Panc1 (cell line): ENCODE measurements at regions not wholly inside any gene's neighbourhood (a gene's known extent, or its start where the extent isn't known, plus 50 kb on each side); places are given as distances from the start of the nearest gene placed in this dataset.

ENCODE experiments used
- POLR2AphosphoS5 ChIP-seq: IDR thresholded peaks from 2 replicates; pipeline ENCODE4 v1.6.1; 2012; ENCODE audit warnings: mild to moderate bottlenecking, low read depth, low read length, moderate library complexity
- TCF7L2 ChIP-seq: IDR thresholded peaks from 2 replicates; pipeline ENCODE4 v1.6.1; 2011; ENCODE audit warnings: mild to moderate bottlenecking, low read depth, low read length, inconsistent platforms
- TF ChIP-seq, protein P1 (sequence below): fragments of 450-650 bp; IDR thresholded peaks from 2 replicates; pipeline ENCODE4 v1.5.1; 2017; ENCODE audit warnings: mild to moderate bottlenecking

DNA sequence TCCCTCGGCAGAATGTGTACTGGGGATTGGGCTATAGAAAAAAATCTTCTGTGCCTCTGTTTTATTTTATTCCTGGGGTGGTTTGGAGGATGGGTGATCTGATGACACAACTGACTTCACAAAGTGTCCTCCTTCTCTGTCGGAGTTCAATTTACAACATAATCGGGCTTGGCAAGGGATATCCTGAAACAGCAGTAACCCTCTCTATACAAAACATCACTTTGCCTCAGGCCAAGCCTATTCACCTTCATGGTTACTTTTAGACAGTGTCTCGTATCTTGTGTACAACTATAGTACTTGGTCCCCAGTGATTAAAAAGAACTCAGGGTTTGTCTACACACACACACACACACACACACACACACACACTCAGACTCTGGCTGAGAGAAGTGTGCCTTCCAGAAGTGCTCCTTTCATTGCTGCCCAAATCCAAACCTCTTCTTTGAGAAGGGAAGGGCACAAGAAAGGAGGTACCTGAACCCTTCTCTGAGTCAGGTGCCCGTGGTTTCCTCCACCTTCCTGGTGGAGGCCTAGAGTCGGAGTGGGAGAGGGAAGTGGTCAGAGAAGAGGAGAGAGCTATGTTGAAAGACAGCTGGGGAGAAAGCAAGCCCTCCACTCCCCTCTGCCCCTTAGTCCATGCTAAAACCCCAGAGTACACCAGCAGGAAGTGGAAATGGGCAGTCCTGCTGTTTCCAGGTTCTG is 62.4 kb upstream of the POU2F1 start:
- TF ChIP-seq, protein P1, sequence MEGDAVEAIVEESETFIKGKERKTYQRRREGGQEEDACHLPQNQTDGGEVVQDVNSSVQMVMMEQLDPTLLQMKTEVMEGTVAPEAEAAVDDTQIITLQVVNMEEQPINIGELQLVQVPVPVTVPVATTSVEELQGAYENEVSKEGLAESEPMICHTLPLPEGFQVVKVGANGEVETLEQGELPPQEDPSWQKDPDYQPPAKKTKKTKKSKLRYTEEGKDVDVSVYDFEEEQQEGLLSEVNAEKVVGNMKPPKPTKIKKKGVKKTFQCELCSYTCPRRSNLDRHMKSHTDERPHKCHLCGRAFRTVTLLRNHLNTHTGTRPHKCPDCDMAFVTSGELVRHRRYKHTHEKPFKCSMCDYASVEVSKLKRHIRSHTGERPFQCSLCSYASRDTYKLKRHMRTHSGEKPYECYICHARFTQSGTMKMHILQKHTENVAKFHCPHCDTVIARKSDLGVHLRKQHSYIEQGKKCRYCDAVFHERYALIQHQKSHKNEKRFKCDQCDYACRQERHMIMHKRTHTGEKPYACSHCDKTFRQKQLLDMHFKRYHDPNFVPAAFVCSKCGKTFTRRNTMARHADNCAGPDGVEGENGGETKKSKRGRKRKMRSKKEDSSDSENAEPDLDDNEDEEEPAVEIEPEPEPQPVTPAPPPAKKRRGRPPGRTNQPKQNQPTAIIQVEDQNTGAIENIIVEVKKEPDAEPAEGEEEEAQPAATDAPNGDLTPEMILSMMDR, result no peak
- TF ChIP-seq POLR2AphosphoS5 (no peak), TCF7L2 (no peak)
